HCT116 (cell line): ENCODE measurements at regions not wholly inside any gene's neighbourhood (a gene's known extent, or its start where the extent isn't known, plus 50 kb on each side); places are given as distances from the start of the nearest gene placed in this dataset.
"Not testable (repeated sequence)": the region's sequence is repeated elsewhere in the genome, so short reads cannot be mapped to it uniquely, and the experiment has no call there.

Source experiments
- ATAC-seq: fragments of 200-7000 bp; cut with Tn5 transposase; 2 replicates; pipeline ENCODE4 v1.9.1; 2020; ENCODE audit warnings: mild to moderate bottlenecking, moderate library complexity
- BruUV-seq: library from RNA; stranded (reverse); fragments of 400-500 nt; replicated peaks from 2 replicates; lab custom pipeline; 2021; lab: Mats Ljungman, UMichigan
- CTCF ChIA-PET: fragments of 300-600 bp; sonication (Branson Sonifier 250); formaldehyde crosslinking; loops from one replicate; lab custom pipeline; 2021; ENCODE audit warnings: antibody characterized with exemption; lab: Charles Lee
- POLR2A ChIA-PET: fragments of 300-600, 350-600 bp; sonication (Branson Sonifier 250); formaldehyde crosslinking; loops from one replicate; lab custom pipeline; 2021; ENCODE audit warnings: antibody characterized with exemption; lab: Charles Lee
- RAD21 ChIA-PET, 2 experiments: fragments of 300-600 bp; sonication (Branson Sonifier 250); formaldehyde crosslinking; loops; one replicate each; lab custom pipeline; 2023; ENCODE audit warnings: low total read pairs in 2 of 2; ENCODE audit not compliant: uncharacterized antibody in 2 of 2, unreplicated experiment in 2 of 2, low non-redundant PET in 1 of 2; lab: Charles Lee
- DNase-seq: peaks from one replicate; pipeline ENCODE4 v3.0.0-alpha.2; 2010; ENCODE audit warnings: low read depth, low spot score
- H2AFZ ChIP-seq: fragments of 200-600 bp; shearing (Covaris generic), sonication (generic); 2 replicates; pipeline ENCODE4 v1.6.1; 2017; ENCODE audit warnings: low read depth, mixed run types, mixed read lengths, antibody characterized with exemption, low read length; ENCODE audit not compliant: poor library complexity, severe bottlenecking
- H3K27ac ChIP-seq: 2 replicates; pipeline ENCODE4 v1.5.1; 2012; ENCODE audit warnings: low read depth, low read length
- H3K27me3 ChIP-seq: fragments of 200-600 bp; sonication (generic); 2 replicates; pipeline ENCODE4 v1.6.1; 2016; ENCODE audit warnings: mixed run types, low read length, mixed read lengths; ENCODE audit not compliant: insufficient read depth
- H3K36me3 ChIP-seq, 2 experiments: fragments of 200-500 bp in 1 of 2; fragments of 200-600 bp in 1 of 2; sonication (Bioruptor generic) in 1 of 2; sonication (generic) in 1 of 2; 2 replicates each; pipeline versions ENCODE4 v1.5.1 to v1.6.1; 2014 to 2016; ENCODE audit warnings: low read length in 2 of 2, inconsistent platforms in 1 of 2, mixed read lengths in 1 of 2, mixed run types in 1 of 2; ENCODE audit not compliant: insufficient read depth in 2 of 2, control insufficient read depth in 1 of 2
- H3K4me1 ChIP-seq, 2 experiments: fragments of 200-600 bp in 1 of 2; sonication (generic) in 1 of 2; 2 replicates each; pipeline versions ENCODE4 v1.5.1 to v1.6.1; 2012 to 2017; ENCODE audit warnings: low read length in 2 of 2, inconsistent platforms in 1 of 2, mild to moderate bottlenecking in 1 of 2, mixed read lengths in 1 of 2, mixed run types in 1 of 2, moderate library complexity in 1 of 2; ENCODE audit not compliant: insufficient read depth in 2 of 2, control insufficient read depth in 1 of 2
- H3K4me2 ChIP-seq: fragments of 200-600 bp; sonication (generic); 2 replicates; pipeline ENCODE4 v1.6.1; 2017; ENCODE audit warnings: mixed run types, low read length, mixed read lengths
- H3K4me3 ChIP-seq, 2 experiments: fragments of 200-600 bp in 1 of 2; sonication (generic) in 1 of 2; replicated peaks in 1 of 2; 2 replicates each; pipeline ENCODE4 v1.5.1; 2011 to 2016; ENCODE audit warnings: low read length in 2 of 2, control low read depth in 1 of 2, low read depth in 1 of 2, mild to moderate bottlenecking in 1 of 2, mixed read lengths in 1 of 2, mixed run types in 1 of 2
- H3K79me2 ChIP-seq: fragments of 200-600 bp; sonication (generic); 2 replicates; pipeline ENCODE4 v1.6.1; 2017; ENCODE audit warnings: mild to moderate bottlenecking, mixed run types, low read length, moderate library complexity, mixed read lengths; ENCODE audit not compliant: insufficient read depth
- H3K9ac ChIP-seq: fragments of 200-600 bp; sonication (generic); 2 replicates; pipeline ENCODE4 v1.6.1; 2016; ENCODE audit warnings: low read length, mixed read lengths
- H3K9me2 ChIP-seq: fragments of 200-600 bp; sonication (generic), shearing (Covaris generic); 2 replicates; pipeline ENCODE4 v1.6.1; 2017; ENCODE audit warnings: mixed run types, mild to moderate bottlenecking, moderate library complexity; ENCODE audit not compliant: insufficient read depth
- H3K9me3 ChIP-seq, 2 experiments: fragments of 200-500 bp in 1 of 2; fragments of 200-600 bp in 1 of 2; sonication (Bioruptor generic) in 1 of 2; sonication (generic) in 1 of 2; 2 replicates each; pipeline ENCODE4 v1.6.1; 2014 to 2017; ENCODE audit warnings: low read length in 2 of 2, mixed read lengths in 2 of 2, inconsistent platforms in 1 of 2, low read depth in 1 of 2, mild to moderate bottlenecking in 1 of 2, mixed run types in 1 of 2, moderate library complexity in 1 of 2; ENCODE audit not compliant: control insufficient read depth in 1 of 2, insufficient read depth in 1 of 2
- H4K20me1 ChIP-seq: fragments of 200-600 bp; sonication (generic), shearing (Covaris generic); 2 replicates; pipeline ENCODE4 v1.6.1; 2017; ENCODE audit warnings: mixed run types, mild to moderate bottlenecking, moderate library complexity; ENCODE audit not compliant: insufficient read depth
- intact Hi-C: fragments of 100-400 bp; cut with micrococcal nuclease; formaldehyde crosslinking; loops from 2 replicates; pipeline ENCODE4 v1.10.0; 2022

GRCh38 chr1:146396801-146397200 is 168.0 kb upstream of the NOTCH2NLA start:
- intact Hi-C loops, H4K20me1 ChIP-seq, H3K9me3 ChIP-seq, DNase-seq, H3K27ac ChIP-seq, H3K4me3 ChIP-seq, RAD21 ChIA-PET, H3K9me2 ChIP-seq, ATAC-seq, H3K27me3 ChIP-seq, H3K4me1 ChIP-seq, H2AFZ ChIP-seq, H3K9ac ChIP-seq, BruUV-seq, H3K79me2 ChIP-seq, H3K4me2 ChIP-seq, H3K36me3 ChIP-seq, POLR2A ChIA-PET, CTCF ChIA-PET: not testable (repeated sequence)

- intact Hi-C loops, H3K9ac ChIP-seq, H3K4me2 ChIP-seq, H3K79me2 ChIP-seq, H3K4me3 ChIP-seq, POLR2A ChIA-PET, H3K27me3 ChIP-seq, H3K36me3 ChIP-seq, H4K20me1 ChIP-seq, H2AFZ ChIP-seq, DNase-seq, BruUV-seq, H3K4me1 ChIP-seq, H3K9me2 ChIP-seq, RAD21 ChIA-PET, CTCF ChIA-PET, H3K9me3 ChIP-seq, H3K27ac ChIP-seq, ATAC-seq: not testable (repeated sequence)
Observed at GRCh38 chr1:146396242-146396641, 167.4 kb upstream of the NOTCH2NLA start.

GRCh38 chr1:146393796-146394195 is 165.0 kb upstream of the NOTCH2NLA start:
- RAD21 ChIA-PET, POLR2A ChIA-PET: not testable (repeated sequence)

GRCh38 chr1:146393154-146393553 is 164.3 kb upstream of the NOTCH2NLA start:
- CTCF ChIA-PET, H3K4me2 ChIP-seq, H3K9me3 ChIP-seq, ATAC-seq, RAD21 ChIA-PET, intact Hi-C loops, H3K4me1 ChIP-seq, H2AFZ ChIP-seq, BruUV-seq, DNase-seq, H3K36me3 ChIP-seq, H3K79me2 ChIP-seq, H3K9me2 ChIP-seq, H3K4me3 ChIP-seq, POLR2A ChIA-PET, H3K27ac ChIP-seq, H4K20me1 ChIP-seq, H3K27me3 ChIP-seq, H3K9ac ChIP-seq: not testable (repeated sequence)

More at GRCh38 chr1:146393796-146394195, 165.0 kb upstream of the NOTCH2NLA start:
- H3K27ac ChIP-seq, H3K9me2 ChIP-seq, CTCF ChIA-PET, ATAC-seq, H3K36me3 ChIP-seq, H3K79me2 ChIP-seq, DNase-seq, H3K9me3 ChIP-seq, H3K4me2 ChIP-seq, H2AFZ ChIP-seq, H3K9ac ChIP-seq, H3K4me3 ChIP-seq, BruUV-seq, intact Hi-C loops, H4K20me1 ChIP-seq, H3K27me3 ChIP-seq, H3K4me1 ChIP-seq: not testable (repeated sequence)

GRCh38 chr1:146389178-146389577 is 160.4 kb upstream of the NOTCH2NLA start:
- H3K79me2 ChIP-seq, H3K9ac ChIP-seq, H3K36me3 ChIP-seq, H3K9me2 ChIP-seq, H3K4me2 ChIP-seq, intact Hi-C loops, H4K20me1 ChIP-seq, BruUV-seq, H3K27ac ChIP-seq, ATAC-seq, H3K9me3 ChIP-seq, H3K27me3 ChIP-seq, POLR2A ChIA-PET, DNase-seq, RAD21 ChIA-PET, H3K4me1 ChIP-seq, H3K4me3 ChIP-seq, CTCF ChIA-PET, H2AFZ ChIP-seq: not testable (repeated sequence)
